ENCODE measurements at regions not wholly inside any gene's neighbourhood (a gene's known extent, or its start where the extent isn't known, plus 50 kb on each side); places are given as distances from the start of the nearest gene placed in this dataset.
"Not testable (repeated sequence)": the region's sequence is repeated elsewhere in the genome, so short reads cannot be mapped to it uniquely, and the experiment has no call there.

DNA sequence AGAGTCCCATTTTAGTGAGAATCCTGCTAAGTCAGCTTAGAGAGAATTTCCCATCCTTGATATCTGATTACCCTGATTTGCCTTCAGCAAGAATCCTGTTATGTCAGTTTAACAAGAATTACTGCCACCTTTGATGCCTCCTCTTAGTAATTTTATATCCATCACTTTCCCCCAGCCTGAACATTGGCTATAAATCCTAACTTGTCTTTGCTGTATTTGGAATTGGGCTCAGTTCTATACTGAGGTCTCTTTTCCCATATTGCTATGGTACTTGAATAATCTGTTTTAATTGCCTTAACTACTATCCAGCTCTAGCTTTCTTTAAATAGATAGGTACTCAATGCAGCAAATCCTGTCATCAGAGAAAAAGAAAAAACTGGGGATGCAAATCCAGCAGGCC lies 842.0 kb upstream of the ADAMTS5 start:
- no peak for DNase-seq (ENCODE audit: low read depth in 1 of 2, low spot score in 1 of 2)

DNA sequence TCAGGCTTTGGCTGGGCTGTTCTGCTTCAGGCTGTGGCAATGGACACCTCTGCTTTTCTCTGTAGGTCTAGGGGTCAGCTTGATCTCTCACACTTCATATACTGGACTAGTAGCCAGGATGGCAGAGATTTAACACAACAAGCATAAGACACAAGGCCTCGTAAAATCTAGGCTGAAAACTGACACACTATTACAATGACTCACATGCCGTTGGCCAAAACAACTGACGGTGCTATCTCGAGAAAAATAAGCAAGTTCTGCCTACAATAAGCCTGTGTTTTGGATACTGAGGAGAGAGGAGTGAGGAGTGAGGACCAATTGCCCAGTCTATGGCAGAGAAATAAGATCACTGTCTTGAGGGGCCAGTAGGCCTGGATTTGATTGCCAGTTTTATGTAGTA lies 840.7 kb upstream of the ADAMTS5 start:
- no peak for DNase-seq (ENCODE audit: low read depth in 1 of 2, low spot score in 1 of 2)

- DNase-seq (ENCODE audit: low read depth in 1 of 2, low spot score in 1 of 2) = no peak
These were observed 839.4 kb upstream of the ADAMTS5 start for GRCh38 chr21:27806281-27806680.

DNA sequence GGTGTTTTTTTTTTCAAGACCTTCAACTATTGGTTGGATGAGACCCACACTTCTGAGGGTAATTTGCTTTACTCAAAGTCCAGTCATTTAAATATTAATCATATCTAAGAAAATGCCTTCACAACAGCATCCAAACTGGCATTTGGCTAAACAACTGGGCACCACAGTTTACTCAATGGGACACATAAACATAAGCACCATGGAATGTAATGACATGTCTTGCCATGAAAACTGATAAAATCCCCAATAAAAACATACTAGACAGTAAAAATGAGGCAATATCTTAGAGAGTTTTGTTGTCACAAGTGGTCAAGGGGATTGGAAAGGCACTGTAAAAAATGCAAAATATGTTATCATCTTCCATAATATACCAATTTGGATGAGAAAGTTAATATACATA lies 838.8 kb upstream of the ADAMTS5 start:
- DNase-seq (ENCODE audit: low read depth in 1 of 2, low spot score in 1 of 2) = no peak

DNA sequence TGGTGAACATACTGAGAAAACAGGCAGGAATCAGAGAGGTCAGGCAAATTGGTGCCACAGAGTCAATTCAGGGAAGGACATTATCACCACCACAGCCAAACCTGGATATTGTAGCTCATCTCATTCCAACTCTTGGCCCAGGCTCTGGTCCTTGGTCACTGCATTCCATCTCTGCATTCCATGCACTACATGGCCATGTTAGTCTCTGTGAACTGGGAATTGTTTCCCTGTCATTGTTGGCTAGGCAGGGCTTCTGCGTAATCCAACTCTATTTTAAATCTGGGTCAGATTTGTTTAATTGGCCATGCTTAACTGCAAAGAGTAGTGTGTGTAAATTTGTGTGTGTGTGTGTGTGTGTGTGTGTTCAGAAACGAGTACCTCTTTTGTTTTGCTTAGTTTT lies 837.6 kb upstream of the ADAMTS5 start:
- no peak for DNase-seq (ENCODE audit: low read depth in 1 of 2, low spot score in 1 of 2)

DNA sequence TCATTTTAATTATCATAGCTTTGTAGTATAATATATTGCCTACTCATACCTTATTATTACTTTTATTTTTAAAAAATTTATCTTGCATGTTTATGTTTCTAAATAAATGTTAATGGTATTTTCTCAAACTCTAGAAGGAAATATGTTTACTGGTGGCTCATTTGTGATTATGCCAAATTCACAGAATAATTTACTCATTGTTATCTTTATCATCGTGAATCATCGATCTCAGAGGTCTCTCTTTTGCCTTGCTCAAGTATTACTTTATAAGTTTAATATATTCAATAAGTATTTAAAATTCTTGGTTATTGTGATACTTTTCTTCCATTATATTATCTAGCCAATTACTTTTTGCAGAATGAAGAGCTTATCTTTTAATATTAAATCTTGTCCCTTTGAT lies 836.7 kb upstream of the ADAMTS5 start:
- no peak for DNase-seq (ENCODE audit: low read depth in 1 of 2, low spot score in 1 of 2)

- no peak for DNase-seq (ENCODE audit: low read depth in 1 of 2, low spot score in 1 of 2)
These were observed 836.1 kb upstream of the ADAMTS5 start for GRCh38 chr21:27802816-27803475.

DNA sequence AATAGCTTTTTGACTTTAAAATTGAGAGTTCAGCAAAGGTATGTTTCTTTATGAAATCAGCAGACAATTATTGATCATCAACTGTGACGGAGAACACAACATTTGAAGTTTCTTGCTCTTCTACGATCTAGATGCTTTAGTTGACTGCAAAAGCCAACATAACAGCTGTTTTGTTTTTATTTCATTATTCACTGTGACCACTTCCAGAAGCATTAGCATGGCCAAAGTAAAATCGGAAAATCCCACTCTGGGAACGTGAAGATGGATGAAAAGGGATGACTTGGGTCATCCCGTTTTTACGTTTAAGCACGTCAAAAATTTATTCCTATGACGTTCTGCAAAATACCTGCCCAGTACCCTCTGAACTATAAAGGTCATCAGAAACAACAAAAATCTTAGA lies 833.0 kb upstream of the ADAMTS5 start:
- DNase-seq (ENCODE audit: low read depth in 1 of 2, low spot score in 1 of 2) = no peak

DNA sequence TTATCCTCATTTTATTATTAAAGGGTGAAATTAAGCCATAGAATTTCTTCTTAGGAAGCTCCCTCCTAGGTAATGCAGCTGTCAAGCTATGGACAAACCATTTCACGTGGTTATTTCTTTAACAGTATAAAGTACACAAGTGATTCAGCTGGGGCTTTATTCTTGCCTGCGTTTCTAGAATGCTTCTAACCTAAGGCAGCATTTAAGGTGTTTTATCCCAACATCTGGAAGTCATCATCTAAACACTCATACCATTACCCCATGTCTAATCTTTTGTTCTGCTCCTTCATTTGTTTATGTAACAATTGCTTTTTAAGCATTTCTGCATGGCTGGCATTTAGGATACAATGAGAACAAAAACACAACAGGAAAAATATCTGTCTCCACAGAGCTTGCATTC lies 829.2 kb upstream of the ADAMTS5 start:
- DNase-seq (ENCODE audit: low read depth in 1 of 2, low spot score in 1 of 2) = no peak

- no peak for DNase-seq (ENCODE audit: low read depth in 1 of 2, low spot score in 1 of 2)
These were observed 828.5 kb upstream of the ADAMTS5 start for GRCh38 chr21:27795418-27795817.

- DNase-seq (ENCODE audit: low read depth in 1 of 2, low spot score in 1 of 2) = no peak
These were observed 827.0 kb upstream of the ADAMTS5 start for GRCh38 chr21:27793901-27794300.

- no peak for DNase-seq (ENCODE audit: low read depth in 1 of 2, low spot score in 1 of 2)
These were observed 820.2 kb upstream of the ADAMTS5 start for GRCh38 chr21:27787046-27787445.

GRCh38 chr21:27779606-27780005 lies 812.7 kb upstream of the ADAMTS5 start:
- DNase-seq (ENCODE audit: low read depth in 1 of 2, low spot score in 1 of 2) = no peak

DNA sequence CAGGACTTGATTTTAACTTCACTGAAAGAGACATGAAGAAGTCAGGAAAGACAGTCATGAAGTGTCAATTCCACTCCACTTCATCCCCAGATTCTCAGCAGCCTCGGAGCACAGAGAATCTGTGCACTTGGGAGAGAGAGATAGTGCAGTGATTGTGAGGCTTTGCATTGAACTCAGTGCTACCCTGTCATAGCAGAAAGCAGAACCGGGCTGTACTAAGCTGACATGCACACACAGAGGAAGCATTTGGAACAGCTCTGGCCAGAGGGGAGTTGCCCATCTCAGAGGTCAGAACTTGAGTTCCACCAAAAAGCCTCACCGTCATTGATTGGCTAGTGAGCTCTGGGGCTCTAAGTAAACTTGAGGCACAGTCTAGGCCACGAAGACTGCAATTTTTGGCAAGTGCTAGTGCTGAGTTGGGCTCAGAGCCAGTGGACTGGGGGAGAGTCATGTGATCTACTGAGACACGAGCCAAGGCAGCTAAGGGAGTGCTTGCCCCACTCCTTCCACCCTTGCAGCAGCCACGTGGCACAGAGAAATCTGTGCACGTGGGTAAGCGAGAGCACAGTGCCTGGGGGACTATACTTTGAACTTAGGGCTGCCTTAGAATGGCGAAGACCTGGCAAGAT lies 810.2 kb upstream of the ADAMTS5 start:
- no peak for DNase-seq (ENCODE audit: low read depth in 1 of 2, low spot score in 1 of 2)

- DNase-seq (ENCODE audit: low read depth in 1 of 2, low spot score in 1 of 2) = no peak
These were observed 805.9 kb upstream of the ADAMTS5 start for GRCh38 chr21:27772816-27773215.

DNA sequence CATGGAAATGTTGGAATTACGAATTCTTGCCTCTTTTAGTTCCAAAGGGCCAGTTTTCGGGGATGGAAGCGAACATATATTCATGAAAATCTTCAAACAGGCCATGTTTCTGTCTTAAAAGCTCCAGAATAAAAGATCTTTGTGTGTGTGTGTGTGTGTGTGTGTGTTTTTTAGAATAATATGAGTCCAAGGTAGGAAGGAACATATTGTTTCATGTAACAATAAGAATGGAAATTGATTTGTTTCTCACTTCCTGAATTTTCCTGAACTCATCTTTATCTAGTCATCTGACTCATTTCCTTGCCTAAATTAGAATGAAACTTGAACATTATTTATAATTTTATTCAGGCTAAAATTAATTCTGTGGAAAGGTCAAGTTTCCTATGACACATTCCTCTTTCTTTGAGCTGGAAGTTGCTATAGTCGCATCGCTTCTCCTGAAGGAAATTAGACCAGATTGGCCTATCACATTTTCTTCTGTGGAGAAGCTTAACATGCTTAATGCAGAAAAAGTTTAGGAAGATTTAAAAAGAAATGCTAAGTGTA lies 805.1 kb upstream of the ADAMTS5 start:
- no peak for DNase-seq (ENCODE audit: low read depth in 1 of 2, low spot score in 1 of 2)

DNA sequence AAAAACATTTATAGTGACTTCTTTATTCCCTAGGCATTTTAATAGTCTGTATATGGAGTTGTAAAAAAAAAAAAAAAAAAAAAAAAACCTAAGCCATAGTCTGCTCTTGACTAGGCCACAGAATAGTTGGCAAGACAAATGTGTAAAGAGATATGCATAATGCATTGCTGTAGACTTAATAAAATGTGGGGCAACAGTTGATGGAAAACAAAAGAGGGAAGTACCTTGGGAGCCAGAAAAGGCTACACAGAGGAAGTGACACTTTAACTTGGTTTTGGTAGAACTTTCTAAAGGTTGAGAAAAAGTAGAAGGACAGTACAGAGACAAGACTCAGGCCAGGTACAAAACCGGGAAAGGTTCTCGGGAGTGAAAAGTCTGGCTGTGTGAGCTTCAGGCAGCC lies 802.9 kb upstream of the ADAMTS5 start:
- no peak for DNase-seq (ENCODE audit: low read depth in 1 of 2, low spot score in 1 of 2)

GRCh38 chr21:27768046-27768637 lies 801.3 kb upstream of the ADAMTS5 start:
- not testable (repeated sequence) for DNase-seq (ENCODE audit: low read depth in 1 of 2, low spot score in 1 of 2)

DNA sequence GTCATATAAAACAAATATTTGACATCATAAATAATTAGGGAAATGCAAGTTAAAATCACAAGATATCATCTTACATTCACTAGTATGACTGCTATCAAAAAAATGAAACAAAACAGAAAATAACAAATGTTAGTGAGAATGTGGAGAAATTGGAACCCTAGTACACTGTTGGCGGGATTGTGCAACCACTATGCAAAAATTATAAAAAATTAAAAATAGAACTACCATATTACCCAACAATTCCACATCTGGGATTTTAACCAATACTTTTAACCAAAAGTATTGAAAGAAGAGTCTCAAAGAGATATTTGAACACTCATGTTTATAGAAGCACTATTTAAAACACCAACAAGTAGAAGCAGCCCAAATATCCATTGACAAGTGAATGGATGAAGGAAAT lies 797.2 kb upstream of the ADAMTS5 start:
- DNase-seq (ENCODE audit: low read depth in 1 of 2, low spot score in 1 of 2) = no peak

- DNase-seq (ENCODE audit: low read depth in 1 of 2, low spot score in 1 of 2) = no peak
These were observed 794.7 kb upstream of the ADAMTS5 start for GRCh38 chr21:27761623-27762022.

- DNase-seq (ENCODE audit: low read depth in 1 of 2, low spot score in 1 of 2) = no peak
These were observed 792.9 kb upstream of the ADAMTS5 start for GRCh38 chr21:27759820-27760219.

DNA sequence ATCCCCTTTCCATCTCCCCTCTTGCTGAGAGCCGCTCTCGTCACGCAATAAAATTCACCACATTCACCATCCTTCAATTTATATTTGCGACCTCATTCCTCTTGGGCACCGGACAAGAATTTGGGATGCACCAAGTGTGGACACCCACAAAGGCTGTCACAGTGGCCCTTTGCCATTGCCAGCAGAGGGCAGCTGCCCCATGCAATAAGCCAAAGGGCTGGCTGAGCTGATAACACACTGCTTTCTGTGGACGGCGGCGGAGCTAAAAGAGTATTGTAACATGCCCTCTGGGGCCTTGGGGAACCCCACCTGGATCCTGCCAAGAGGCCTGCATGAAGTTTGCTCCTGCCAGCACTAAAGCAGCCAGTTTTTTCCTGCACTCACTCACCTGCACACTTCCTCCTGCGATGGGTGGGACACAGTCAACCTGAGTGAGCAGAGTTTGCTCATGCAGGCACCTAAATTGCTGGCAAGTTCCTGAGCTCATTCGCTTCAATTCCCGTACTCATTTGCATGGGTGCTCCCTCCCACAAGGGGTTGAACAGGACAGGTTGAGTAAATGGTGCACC lies 792.3 kb upstream of the ADAMTS5 start:
- DNase-seq (ENCODE audit: low read depth in 1 of 2, low spot score in 1 of 2) = no peak
